ENCODE measurements at regions not wholly inside any gene's neighbourhood (a gene's known extent, or its start where the extent isn't known, plus 50 kb on each side); places are given as distances from the start of the nearest gene placed in this dataset.

DNA sequence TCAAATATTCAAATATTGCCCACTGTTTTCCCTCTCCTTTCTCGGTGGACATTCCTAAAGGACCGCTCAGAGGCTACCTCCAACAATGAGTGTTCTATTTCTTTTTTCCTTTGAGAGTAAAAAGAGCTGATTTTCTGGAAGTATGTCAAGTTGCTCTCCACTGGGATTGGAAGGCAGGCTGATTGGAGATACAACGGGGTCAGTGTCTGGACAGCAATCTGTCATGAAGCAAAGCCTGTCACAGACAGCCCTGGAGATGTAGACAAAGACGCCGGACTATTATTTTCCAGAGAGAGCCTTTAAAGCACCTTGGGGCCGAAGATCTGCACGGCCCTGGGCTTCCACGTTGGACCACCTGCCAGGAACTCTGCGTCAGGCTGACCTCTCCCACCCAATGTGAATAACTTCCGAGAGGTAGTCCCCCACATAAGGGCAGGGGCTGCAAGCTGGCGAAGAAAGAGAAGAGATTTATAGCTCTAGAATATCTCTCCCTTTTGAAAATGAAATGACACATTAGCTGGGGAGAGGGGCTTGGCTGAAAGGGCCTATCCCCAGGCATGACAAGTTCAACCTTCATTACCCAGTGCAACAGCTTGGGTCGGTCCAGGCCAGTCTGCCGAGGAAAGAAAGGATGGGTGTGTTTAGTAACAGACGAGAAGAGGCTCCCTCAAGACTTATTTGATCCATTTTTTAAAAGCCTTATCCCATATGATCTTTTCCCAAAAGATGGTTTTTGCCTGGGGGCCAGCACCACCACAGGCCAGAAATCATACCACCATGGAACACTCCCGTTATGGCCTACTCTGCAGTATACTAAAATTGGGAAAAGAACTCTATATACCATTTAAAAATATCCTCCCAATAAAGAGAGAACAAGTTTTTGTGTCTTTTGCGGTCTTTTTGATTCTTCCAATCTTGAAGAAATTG, 131.1 kb downstream of the OLIG3 start (continued):
- no peak for TF ChIP-seq GABPA (IDR thresholded peaks at IDR 0.05; ENCODE audit: borderline replicate concordance, insufficient read depth, low read length)
- TF ChIP-seq CTBP2 (IDR thresholded peaks at IDR 0.05; ENCODE audit: borderline replicate concordance, insufficient read depth, insufficient read length, low read length) = no peak
- TF ChIP-seq YY1 (IDR thresholded peaks at IDR 0.05; ENCODE audit: low read depth, low read length) = no peak
- TF ChIP-seq CEBPB (IDR thresholded peaks at IDR 0.05; ENCODE audit: low read depth, low read length) = no peak
- TF ChIP-seq SP1 (IDR thresholded peaks at IDR 0.05; ENCODE audit: low read depth, low read length) = no peak
- TF ChIP-seq MAFK (IDR thresholded peaks at IDR 0.05; ENCODE audit: low read depth, low read length) = no peak
- TF ChIP-seq, protein P1, sequence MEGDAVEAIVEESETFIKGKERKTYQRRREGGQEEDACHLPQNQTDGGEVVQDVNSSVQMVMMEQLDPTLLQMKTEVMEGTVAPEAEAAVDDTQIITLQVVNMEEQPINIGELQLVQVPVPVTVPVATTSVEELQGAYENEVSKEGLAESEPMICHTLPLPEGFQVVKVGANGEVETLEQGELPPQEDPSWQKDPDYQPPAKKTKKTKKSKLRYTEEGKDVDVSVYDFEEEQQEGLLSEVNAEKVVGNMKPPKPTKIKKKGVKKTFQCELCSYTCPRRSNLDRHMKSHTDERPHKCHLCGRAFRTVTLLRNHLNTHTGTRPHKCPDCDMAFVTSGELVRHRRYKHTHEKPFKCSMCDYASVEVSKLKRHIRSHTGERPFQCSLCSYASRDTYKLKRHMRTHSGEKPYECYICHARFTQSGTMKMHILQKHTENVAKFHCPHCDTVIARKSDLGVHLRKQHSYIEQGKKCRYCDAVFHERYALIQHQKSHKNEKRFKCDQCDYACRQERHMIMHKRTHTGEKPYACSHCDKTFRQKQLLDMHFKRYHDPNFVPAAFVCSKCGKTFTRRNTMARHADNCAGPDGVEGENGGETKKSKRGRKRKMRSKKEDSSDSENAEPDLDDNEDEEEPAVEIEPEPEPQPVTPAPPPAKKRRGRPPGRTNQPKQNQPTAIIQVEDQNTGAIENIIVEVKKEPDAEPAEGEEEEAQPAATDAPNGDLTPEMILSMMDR (IDR thresholded peaks at IDR 0.05; ENCODE audit: control extremely low read depth in 1 of 3, insufficient read depth in 1 of 3, low read depth in 1 of 3, low read length in 3 of 3) = no peak

Data from H1 (cell line).